SH-SY5Y (cell line): ENCODE measurements at regions not wholly inside any gene's neighbourhood (a gene's known extent, or its start where the extent isn't known, plus 50 kb on each side); places are given as distances from the start of the nearest gene placed in this dataset.
A peak's percentile ranks its signal among the peaks of the same experiment; 100 is the strongest.

Experiments
- GATA2 ChIP-seq: IDR thresholded peaks from 2 replicates; pipeline ENCODE4 v1.6.1; 2011; ENCODE audit warnings: mild to moderate bottlenecking, low read depth, low read length
- GATA3 ChIP-seq: IDR thresholded peaks from 2 replicates; pipeline ENCODE4 v1.6.1; 2011; ENCODE audit warnings: low read depth, mild to moderate bottlenecking, low read length, moderate library complexity

GRCh38 chr3:176193032-176193730, 1004.1 kb downstream of the TBL1XR1 start:
- TF ChIP-seq GATA2 (no peak), GATA3 (no peak)

- TF ChIP-seq GATA3 (no peak), GATA2 (peak; percentile 39; the same call in 1 of the 2 replicates)
Measured at GRCh38 chr3:176190755-176191154, 1006.5 kb downstream of the TBL1XR1 start.

GRCh38 chr3:176183181-176183580, 1014.1 kb downstream of the TBL1XR1 start:
- TF ChIP-seq GATA2: no peak
- no peak for TF ChIP-seq GATA3

- TF ChIP-seq GATA2 (no peak), GATA3 (no peak)
Measured at GRCh38 chr3:176174060-176174459, 1023.2 kb downstream of the TBL1XR1 start.

GRCh38 chr3:176172492-176172891, 1024.8 kb downstream of the TBL1XR1 start:
- TF ChIP-seq GATA2 (no peak), GATA3 (no peak)

- TF ChIP-seq GATA3 (no peak), GATA2 (no peak)
Measured at GRCh38 chr3:176167272-176167671, 1030.0 kb downstream of the TBL1XR1 start.

GRCh38 chr3:176160997-176161396, 1036.3 kb downstream of the TBL1XR1 start:
- TF ChIP-seq GATA3 (no peak), GATA2 (no peak)

- TF ChIP-seq GATA2: no peak
- no peak for TF ChIP-seq GATA3
Measured at GRCh38 chr3:176159796-176160195, 1037.5 kb downstream of the TBL1XR1 start.

- TF ChIP-seq GATA2 (no peak), GATA3 (no peak)
Measured at GRCh38 chr3:176155012-176155411, 1042.3 kb downstream of the TBL1XR1 start.

GRCh38 chr3:176149567-176149966, 1047.7 kb downstream of the TBL1XR1 start:
- TF ChIP-seq GATA2: no peak

- TF ChIP-seq GATA3 (no peak), GATA2 (no peak)
Measured at GRCh38 chr3:176147251-176147650, 1050.0 kb downstream of the TBL1XR1 start.

- no peak for TF ChIP-seq GATA2
- TF ChIP-seq GATA3: no peak
Measured at GRCh38 chr3:176141837-176142236, 1055.4 kb downstream of the TBL1XR1 start.

- no peak for TF ChIP-seq GATA2
- no peak for TF ChIP-seq GATA3
Measured at GRCh38 chr3:176120507-176120906, 1076.8 kb downstream of the TBL1XR1 start.

GRCh38 chr3:176119826-176120225, 1077.5 kb downstream of the TBL1XR1 start:
- TF ChIP-seq GATA3 (no peak), GATA2 (no peak)

- no peak for TF ChIP-seq GATA2
- no peak for TF ChIP-seq GATA3
Measured at GRCh38 chr3:176106380-176106779, 1090.9 kb downstream of the TBL1XR1 start.

GRCh38 chr3:176097027-176097426, 1100.3 kb downstream of the TBL1XR1 start:
- TF ChIP-seq GATA3: no peak
- TF ChIP-seq GATA2: no peak

GRCh38 chr3:176090727-176091126, 1106.6 kb downstream of the TBL1XR1 start:
- TF ChIP-seq GATA2: no peak
- TF ChIP-seq GATA3: no peak
